ENCODE measurements at regions not wholly inside any gene's neighbourhood (a gene's known extent, or its start where the extent isn't known, plus 50 kb on each side); places are given as distances from the start of the nearest gene placed in this dataset.
"Not testable (repeated sequence)": the region's sequence is repeated elsewhere in the genome, so short reads cannot be mapped to it uniquely, and the experiment has no call there.

DNA sequence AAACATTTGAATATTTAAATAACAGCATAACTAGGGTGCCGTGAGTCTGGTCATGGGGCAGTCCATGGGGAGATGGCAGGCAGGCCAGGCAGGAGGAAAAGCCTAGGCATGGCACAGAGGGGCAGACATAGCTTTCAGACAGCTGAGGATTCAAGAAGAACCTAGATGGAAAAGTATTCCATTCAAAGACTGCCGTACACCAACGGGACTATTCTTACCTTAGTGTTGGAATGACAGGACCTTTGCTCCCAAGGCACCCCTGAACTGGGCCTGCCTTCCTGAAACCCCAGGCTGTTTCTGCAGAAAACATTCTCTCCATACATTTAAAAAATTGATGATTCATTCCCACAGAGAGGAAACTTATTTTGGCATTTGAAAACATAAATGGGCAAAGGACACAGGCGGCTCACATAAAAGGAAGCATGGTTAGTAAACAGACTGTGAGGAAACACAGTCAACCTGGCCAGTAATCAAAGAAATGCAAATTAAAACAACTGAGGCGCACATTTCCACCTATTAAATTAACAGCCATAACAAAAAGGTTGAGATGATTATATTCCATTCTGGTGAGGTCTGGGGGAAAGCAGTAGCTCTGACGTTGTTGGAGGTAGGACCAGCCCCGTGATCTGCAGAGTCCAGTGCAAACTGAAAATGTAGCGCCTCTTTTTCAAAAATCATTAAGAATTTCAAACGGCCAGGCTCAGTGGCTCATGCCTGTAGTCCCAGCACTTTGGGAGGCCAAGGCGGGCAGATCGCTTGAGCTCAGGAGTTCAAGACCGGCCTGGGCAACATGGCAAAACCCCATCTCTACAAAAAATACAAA, 71.3 kb upstream of the SMAD3 start:
- H3K27me3 ChIP-seq (ENCODE audit: control insufficient read depth, insufficient read depth, low read length) = no peaks in the 10 kb centered on the region
- H3K9me3 ChIP-seq (ENCODE audit: control insufficient read depth, insufficient read depth, low read length) = no peaks in the 10 kb centered on the region
- DNase-seq (ENCODE audit: low read depth, low spot score) = no peak
- H3K4me3 ChIP-seq (ENCODE audit: low read depth, low read length) = no peak overlapping the region
- CTCF ChIA-PET = interaction anchor here (0.6 kb wide), 1 partner anchor 813 kb away, joined by 8 read pairs; no protein-coding TSS in a partner anchor
- POLR2A ChIA-PET = interaction anchor here (0.5 kb wide), 1 partner anchor 47 kb away, joined by 3 read pairs; no protein-coding TSS in a partner anchor
- no peak overlapping the region for H3K27ac ChIP-seq (ENCODE audit: low read depth, low read length)
- TF ChIP-seq, protein P1, sequence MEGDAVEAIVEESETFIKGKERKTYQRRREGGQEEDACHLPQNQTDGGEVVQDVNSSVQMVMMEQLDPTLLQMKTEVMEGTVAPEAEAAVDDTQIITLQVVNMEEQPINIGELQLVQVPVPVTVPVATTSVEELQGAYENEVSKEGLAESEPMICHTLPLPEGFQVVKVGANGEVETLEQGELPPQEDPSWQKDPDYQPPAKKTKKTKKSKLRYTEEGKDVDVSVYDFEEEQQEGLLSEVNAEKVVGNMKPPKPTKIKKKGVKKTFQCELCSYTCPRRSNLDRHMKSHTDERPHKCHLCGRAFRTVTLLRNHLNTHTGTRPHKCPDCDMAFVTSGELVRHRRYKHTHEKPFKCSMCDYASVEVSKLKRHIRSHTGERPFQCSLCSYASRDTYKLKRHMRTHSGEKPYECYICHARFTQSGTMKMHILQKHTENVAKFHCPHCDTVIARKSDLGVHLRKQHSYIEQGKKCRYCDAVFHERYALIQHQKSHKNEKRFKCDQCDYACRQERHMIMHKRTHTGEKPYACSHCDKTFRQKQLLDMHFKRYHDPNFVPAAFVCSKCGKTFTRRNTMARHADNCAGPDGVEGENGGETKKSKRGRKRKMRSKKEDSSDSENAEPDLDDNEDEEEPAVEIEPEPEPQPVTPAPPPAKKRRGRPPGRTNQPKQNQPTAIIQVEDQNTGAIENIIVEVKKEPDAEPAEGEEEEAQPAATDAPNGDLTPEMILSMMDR (IDR thresholded peaks at IDR 0.05; ENCODE audit: low read depth, low read length) = no peak

- H3K27ac ChIP-seq (ENCODE audit: low read depth, low read length) = no peak overlapping the region
- TF ChIP-seq, protein P1 (IDR thresholded peaks at IDR 0.05; ENCODE audit: low read depth, low read length) = no peak
- DNase-seq (ENCODE audit: low read depth, low spot score) = no peak
- POLR2A ChIA-PET = interaction anchor here (0.5 kb wide), 1 partner anchor 997 kb away, joined by 5 read pairs; no protein-coding TSS in a partner anchor
- CTCF ChIA-PET = no interaction called here
- no peak overlapping the region for H3K4me3 ChIP-seq (ENCODE audit: low read depth, low read length)
- H3K27me3 ChIP-seq (ENCODE audit: control insufficient read depth, insufficient read depth, low read length) = no peaks in the 10 kb centered on the region
- H3K9me3 ChIP-seq (ENCODE audit: control insufficient read depth, insufficient read depth, low read length) = no peaks in the 10 kb centered on the region
Measured at GRCh38 chr15:66994927-66995656, 70.3 kb upstream of the SMAD3 start.

GRCh38 chr15:66996094-66996493, 69.3 kb upstream of the SMAD3 start:
- no peak overlapping the region for H3K4me3 ChIP-seq (ENCODE audit: low read depth, low read length)
- no peaks in the 10 kb centered on the region for H3K9me3 ChIP-seq (ENCODE audit: control insufficient read depth, insufficient read depth, low read length)
- POLR2A ChIA-PET = no interaction called here
- TF ChIP-seq, protein P1 (IDR thresholded peaks at IDR 0.05; ENCODE audit: low read depth, low read length) = no peak
- no peak for DNase-seq (ENCODE audit: low read depth, low spot score)
- CTCF ChIA-PET = no interaction called here
- no peaks in the 10 kb centered on the region for H3K27me3 ChIP-seq (ENCODE audit: control insufficient read depth, insufficient read depth, low read length)
- H3K27ac ChIP-seq (ENCODE audit: low read depth, low read length) = no peak overlapping the region

- DNase-seq (ENCODE audit: low read depth, low spot score) = peak; percentile 42
- Histone ChIP-seq H3K9me3 (ENCODE audit: control insufficient read depth, insufficient read depth, low read length) (no peaks in the 10 kb centered on the region), H3K27ac (ENCODE audit: low read depth, low read length) (no peak overlapping the region), H3K4me3 (ENCODE audit: low read depth, low read length) (no peak overlapping the region), H3K27me3 (ENCODE audit: control insufficient read depth, insufficient read depth, low read length) (no peaks in the 10 kb centered on the region)
- TF ChIP-seq, protein P1 (IDR thresholded peaks at IDR 0.05; ENCODE audit: low read depth, low read length) = no peak
- CTCF ChIA-PET = no interaction called here
- POLR2A ChIA-PET = no interaction called here
Measured at GRCh38 chr15:66997212-66997611, 68.2 kb upstream of the SMAD3 start.

GRCh38 chr15:66998234-66998633, 67.2 kb upstream of the SMAD3 start:
- DNase-seq (ENCODE audit: low read depth, low spot score); H3K4me3 ChIP-seq (ENCODE audit: low read depth, low read length); H3K9me3 ChIP-seq (ENCODE audit: control insufficient read depth, insufficient read depth, low read length); H3K27ac ChIP-seq (ENCODE audit: low read depth, low read length); POLR2A ChIA-PET; H3K27me3 ChIP-seq (ENCODE audit: control insufficient read depth, insufficient read depth, low read length); CTCF ChIA-PET: not testable (repeated sequence)
